ENCODE measurements at regions not wholly inside any gene's neighbourhood (a gene's known extent, or its start where the extent isn't known, plus 50 kb on each side); places are given as distances from the start of the nearest gene placed in this dataset.

DNA sequence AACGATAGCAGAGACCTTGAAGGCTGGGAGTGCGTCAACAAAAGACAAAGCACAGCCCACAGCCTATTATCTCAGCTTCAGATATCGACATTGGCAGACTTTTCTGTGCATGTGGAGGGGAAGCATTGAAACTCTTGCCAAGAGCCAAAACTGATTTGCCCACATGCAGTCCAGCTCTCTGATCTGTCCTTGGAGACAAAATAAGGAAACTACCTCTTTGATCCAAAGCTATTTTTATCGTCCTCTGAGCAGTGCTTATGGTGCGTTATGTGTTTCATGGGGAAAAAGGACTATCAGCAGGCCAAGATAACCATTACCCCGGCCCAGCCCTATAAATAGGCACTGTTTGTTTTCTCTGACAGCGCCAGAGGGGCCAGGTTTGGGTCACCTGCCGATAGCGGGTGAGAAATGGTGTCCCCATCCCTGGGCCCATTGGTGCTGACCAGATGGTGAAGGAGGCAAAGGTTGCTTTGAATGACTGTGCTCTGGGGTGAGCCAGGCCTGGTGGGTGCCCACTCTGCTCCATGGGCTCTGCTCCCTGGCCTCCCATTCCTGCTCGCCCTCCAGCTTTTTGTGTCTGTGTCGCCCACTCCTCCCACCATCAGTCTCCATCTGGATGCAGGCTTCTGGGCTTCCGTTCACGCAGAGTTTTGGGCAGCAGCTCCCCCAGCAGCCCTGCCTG is 176.1 kb upstream of the HS6ST1 start:
- no peaks in the 10 kb centered on the region for H3K4me1 ChIP-seq (ENCODE audit: control insufficient read depth, insufficient read depth, low read length, poor library complexity, severe bottlenecking)
- DNase-seq, result no peak

DNA sequence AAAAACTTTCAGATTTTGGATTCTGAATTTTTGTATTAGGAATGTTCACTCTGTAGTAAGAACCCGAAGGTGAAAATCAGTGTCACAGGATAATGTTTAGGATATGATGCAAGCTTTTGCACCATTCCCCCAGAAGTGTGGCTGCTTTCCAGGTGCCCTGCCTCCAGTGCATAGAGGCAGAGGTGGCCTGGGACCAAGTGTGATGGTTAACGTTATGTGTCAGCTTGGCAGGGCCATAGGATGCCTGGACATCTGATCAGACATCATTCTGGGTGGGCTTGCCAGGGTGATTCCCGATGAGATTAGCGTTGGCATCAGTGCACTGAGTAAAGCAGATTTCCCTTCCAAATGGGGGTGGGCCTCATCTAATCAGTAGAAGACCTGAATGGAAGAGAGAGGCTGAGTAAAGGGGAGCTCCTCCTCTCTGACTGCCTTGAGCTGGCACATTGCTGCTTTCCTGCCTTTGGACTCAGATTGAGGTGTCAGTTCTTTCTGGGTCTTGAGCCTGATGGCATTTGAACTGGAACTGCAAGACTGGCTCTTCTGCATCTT is 177.4 kb upstream of the HS6ST1 start:
- no peaks in the 10 kb centered on the region for H3K9me3 ChIP-seq (ENCODE audit: control insufficient read depth, low read length)
- no peak overlapping the region for H3K27ac ChIP-seq (ENCODE audit: insufficient read depth, low read length, poor library complexity, severe bottlenecking)
- no peaks in the 10 kb centered on the region for H3K36me3 ChIP-seq (ENCODE audit: control insufficient read depth, insufficient read depth, low read length)
- H3K4me1 ChIP-seq (ENCODE audit: control insufficient read depth, insufficient read depth, low read length, poor library complexity, severe bottlenecking), result no peaks in the 10 kb centered on the region
- no peaks in the 10 kb centered on the region for H3K27me3 ChIP-seq (replicated peaks; ENCODE audit: control insufficient read depth, insufficient read depth, low read length, poor library complexity, severe bottlenecking)
- DNase-seq, result no peak
- no peak overlapping the region for H3K4me3 ChIP-seq (ENCODE audit: insufficient read depth, low read depth, low read length, poor library complexity, severe bottlenecking)

More for the DNA sequence above, 176.1 kb upstream of the HS6ST1 start:
- Histone ChIP-seq H3K9me3 (ENCODE audit: control insufficient read depth, low read length) (no peaks in the 10 kb centered on the region), H3K4me3 (ENCODE audit: insufficient read depth, low read depth, low read length, poor library complexity, severe bottlenecking) (no peak overlapping the region), H3K36me3 (ENCODE audit: control insufficient read depth, insufficient read depth, low read length) (no peaks in the 10 kb centered on the region), H3K27ac (ENCODE audit: insufficient read depth, low read length, poor library complexity, severe bottlenecking) (no peak overlapping the region), H3K27me3 (replicated peaks; ENCODE audit: control insufficient read depth, insufficient read depth, low read length, poor library complexity, severe bottlenecking) (no peaks in the 10 kb centered on the region)

DNA sequence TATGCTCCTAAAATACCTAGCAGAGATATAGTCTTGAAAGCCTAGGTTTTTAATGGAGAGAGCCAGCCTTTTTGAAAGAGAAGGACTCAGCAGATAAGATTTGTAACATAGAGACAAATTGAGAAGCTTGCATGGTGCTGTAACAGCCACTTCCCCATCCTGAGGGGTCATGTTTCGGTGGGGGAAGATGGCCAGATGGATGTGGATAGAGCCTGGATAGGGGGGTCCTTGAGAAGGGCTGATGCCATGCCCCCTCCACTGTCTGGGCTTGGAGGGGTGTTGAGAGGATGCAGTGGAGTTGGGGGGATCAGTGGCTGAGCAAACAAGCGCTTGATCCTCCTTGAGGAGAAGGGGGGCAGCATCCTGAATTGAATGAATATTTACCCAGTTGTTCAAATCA is 178.0 kb upstream of the HS6ST1 start:
- Histone ChIP-seq H3K4me1 (ENCODE audit: control insufficient read depth, insufficient read depth, low read length, poor library complexity, severe bottlenecking) (no peaks in the 10 kb centered on the region), H3K27me3 (replicated peaks; ENCODE audit: control insufficient read depth, insufficient read depth, low read length, poor library complexity, severe bottlenecking) (no peaks in the 10 kb centered on the region)
- no peak for DNase-seq

DNA sequence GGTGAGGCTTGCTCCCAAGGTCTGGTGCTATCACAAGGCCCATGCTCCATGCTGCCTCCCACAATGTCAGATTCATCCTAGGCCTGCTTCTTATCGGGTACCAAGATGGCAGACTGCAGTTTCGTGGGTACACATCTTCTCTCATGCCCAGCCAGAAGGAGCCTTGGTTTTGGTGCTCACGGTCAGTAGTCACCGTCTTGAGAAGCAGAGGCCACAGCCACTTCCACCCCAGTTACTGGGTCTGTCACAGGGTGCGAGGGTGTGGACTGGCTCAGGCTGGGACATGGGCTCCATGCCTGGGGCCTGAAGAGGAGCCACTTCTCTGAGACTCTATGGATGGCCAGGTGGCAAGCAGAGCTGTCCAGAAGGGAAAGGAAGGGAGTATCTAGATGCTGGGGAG is 178.8 kb upstream of the HS6ST1 start:
- no peak overlapping the region for H3K27ac ChIP-seq (ENCODE audit: insufficient read depth, low read length, poor library complexity, severe bottlenecking)
- H3K36me3 ChIP-seq (ENCODE audit: control insufficient read depth, insufficient read depth, low read length), result no peaks in the 10 kb centered on the region
- no peak for DNase-seq
- no peak overlapping the region for H3K4me3 ChIP-seq (ENCODE audit: insufficient read depth, low read depth, low read length, poor library complexity, severe bottlenecking)
- H3K27me3 ChIP-seq (replicated peaks; ENCODE audit: control insufficient read depth, insufficient read depth, low read length, poor library complexity, severe bottlenecking), result no peaks in the 10 kb centered on the region
- no peaks in the 10 kb centered on the region for H3K9me3 ChIP-seq (ENCODE audit: control insufficient read depth, low read length)
- no peaks in the 10 kb centered on the region for H3K4me1 ChIP-seq (ENCODE audit: control insufficient read depth, insufficient read depth, low read length, poor library complexity, severe bottlenecking)

More for the DNA sequence above, 178.0 kb upstream of the HS6ST1 start:
- Histone ChIP-seq H3K36me3 (ENCODE audit: control insufficient read depth, insufficient read depth, low read length) (no peaks in the 10 kb centered on the region), H3K4me3 (ENCODE audit: insufficient read depth, low read depth, low read length, poor library complexity, severe bottlenecking) (no peak overlapping the region), H3K27ac (ENCODE audit: insufficient read depth, low read length, poor library complexity, severe bottlenecking) (no peak overlapping the region), H3K9me3 (ENCODE audit: control insufficient read depth, low read length) (no peaks in the 10 kb centered on the region)

DNA sequence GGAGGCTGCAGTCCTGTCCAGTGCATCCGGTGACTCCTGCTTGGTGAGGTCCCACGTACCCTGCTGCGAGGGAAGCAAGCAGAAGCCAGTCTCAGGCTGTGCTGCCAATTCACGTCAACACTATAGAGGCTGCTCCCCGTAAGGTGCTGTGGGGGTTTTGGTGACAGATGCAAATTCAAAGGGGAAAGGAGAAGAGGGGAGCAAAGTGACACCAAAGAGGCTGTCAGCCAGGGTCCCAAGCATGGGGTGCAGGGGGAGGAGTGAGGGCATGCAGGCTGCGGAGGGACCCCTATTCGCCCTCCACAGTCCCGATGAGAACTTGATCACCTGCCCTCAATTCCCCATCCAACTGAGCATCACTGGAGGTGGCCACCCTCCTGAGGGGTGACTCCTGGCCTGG is 179.4 kb upstream of the HS6ST1 start:
- Histone ChIP-seq H3K27ac (ENCODE audit: insufficient read depth, low read length, poor library complexity, severe bottlenecking) (no peak overlapping the region), H3K9me3 (ENCODE audit: control insufficient read depth, low read length) (no peaks in the 10 kb centered on the region), H3K4me1 (ENCODE audit: control insufficient read depth, insufficient read depth, low read length, poor library complexity, severe bottlenecking) (no peaks in the 10 kb centered on the region), H3K27me3 (replicated peaks; ENCODE audit: control insufficient read depth, insufficient read depth, low read length, poor library complexity, severe bottlenecking) (no peaks in the 10 kb centered on the region), H3K4me3 (ENCODE audit: insufficient read depth, low read depth, low read length, poor library complexity, severe bottlenecking) (no peak overlapping the region), H3K36me3 (ENCODE audit: control insufficient read depth, insufficient read depth, low read length) (no peaks in the 10 kb centered on the region)
- DNase-seq, result no peak

DNA sequence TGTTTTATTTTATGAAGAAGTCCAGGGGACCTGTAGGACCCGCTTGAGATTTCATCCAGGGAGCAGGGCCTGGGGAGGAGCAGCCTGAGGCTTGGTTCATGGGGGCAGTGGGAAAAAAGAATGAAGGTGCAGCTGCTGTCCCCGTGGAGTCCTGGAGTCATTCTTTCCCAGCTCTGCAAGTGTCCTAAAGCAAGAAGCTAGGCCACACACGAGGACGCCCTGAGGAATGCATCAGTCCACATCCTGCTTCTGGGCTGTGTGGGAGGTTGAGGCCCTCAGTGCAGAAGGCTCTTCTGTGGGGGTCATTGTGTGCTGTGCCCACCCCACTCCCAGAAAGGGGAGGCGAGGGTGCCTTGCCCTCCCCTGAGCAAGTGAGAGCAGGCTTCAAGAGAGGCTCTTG is 179.9 kb upstream of the HS6ST1 start:
- H3K27me3 ChIP-seq (replicated peaks; ENCODE audit: control insufficient read depth, insufficient read depth, low read length, poor library complexity, severe bottlenecking), result no peaks in the 10 kb centered on the region
- H3K4me1 ChIP-seq (ENCODE audit: control insufficient read depth, insufficient read depth, low read length, poor library complexity, severe bottlenecking), result no peaks in the 10 kb centered on the region
- H3K27ac ChIP-seq (ENCODE audit: insufficient read depth, low read length, poor library complexity, severe bottlenecking), result no peak overlapping the region
- H3K36me3 ChIP-seq (ENCODE audit: control insufficient read depth, insufficient read depth, low read length), result no peaks in the 10 kb centered on the region
- no peak overlapping the region for H3K4me3 ChIP-seq (ENCODE audit: insufficient read depth, low read depth, low read length, poor library complexity, severe bottlenecking)
- DNase-seq, result no peak
- H3K9me3 ChIP-seq (ENCODE audit: control insufficient read depth, low read length), result no peaks in the 10 kb centered on the region

DNA sequence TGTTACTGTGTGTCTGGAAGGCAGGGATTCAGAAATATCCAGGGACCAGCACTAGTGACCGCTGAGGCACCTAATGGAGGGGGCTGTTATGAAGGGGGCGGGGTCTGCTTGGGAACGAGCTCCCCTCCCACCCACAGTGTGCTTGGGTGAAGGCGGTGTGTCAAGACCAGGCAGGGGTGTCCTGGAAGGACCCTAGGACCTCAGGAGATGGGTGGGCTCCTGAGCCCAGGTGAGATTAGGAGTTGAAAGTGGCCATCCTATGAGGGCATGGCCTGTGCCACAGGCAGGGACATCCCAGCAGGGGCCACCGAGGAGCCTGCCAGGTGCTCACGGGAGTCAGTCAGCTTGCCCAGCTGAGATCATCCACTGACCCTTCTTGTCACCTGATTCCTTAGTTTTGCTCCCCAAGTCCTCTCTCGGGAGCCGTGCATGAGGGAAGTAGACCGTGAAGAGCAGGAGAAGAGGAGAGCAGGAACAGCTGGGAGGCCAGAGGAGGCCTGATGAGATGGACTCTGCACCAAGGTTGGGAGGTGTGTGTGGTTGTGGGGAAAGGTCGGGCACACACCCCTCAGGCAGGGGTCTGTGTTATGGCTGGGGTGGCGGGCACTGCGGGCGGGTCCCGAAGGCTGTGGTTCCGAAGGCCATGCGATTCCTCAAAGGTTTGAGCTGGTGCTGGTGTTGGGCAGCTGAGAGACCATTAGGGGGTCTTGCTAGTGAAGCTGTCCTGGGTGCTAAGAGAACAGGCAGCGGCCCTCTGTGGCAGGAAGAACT is 180.9 kb upstream of the HS6ST1 start:
- no peaks in the 10 kb centered on the region for H3K4me1 ChIP-seq (ENCODE audit: control insufficient read depth, insufficient read depth, low read length, poor library complexity, severe bottlenecking)
- DNase-seq, result no peak
- no peak overlapping the region for H3K27ac ChIP-seq (ENCODE audit: insufficient read depth, low read length, poor library complexity, severe bottlenecking)

DNA sequence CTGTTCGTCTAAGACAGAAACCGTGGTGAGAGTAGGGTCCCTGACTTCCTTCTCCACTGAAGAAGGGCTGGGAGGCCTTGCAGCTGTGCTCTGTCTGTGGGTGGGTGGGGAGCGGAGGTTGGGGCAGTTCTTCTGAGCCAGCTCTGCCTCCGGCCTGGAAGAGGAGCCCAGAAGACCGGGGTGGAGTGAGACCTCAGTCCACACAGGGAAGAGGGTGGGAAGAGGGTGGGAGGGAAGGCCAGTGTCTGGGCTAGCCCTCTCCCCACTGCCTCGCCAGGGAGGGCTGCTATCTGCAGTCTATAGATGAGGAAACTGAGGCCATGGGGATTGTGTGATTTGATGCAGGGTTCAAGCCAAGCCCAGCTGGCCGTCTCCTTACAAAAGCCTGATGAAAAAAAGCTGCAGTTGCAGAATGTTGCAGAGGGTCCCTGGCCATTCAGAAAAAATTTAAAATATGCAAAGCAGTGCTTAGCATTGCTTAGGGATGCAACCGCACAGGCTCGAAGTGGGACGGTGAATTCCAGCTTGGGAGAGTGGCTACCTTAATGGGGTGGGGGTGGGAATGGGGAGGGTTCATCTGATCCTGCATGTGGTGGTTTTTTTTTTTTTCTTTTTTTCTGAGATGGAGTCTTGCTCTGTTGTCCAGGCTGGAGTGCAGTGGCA is 181.6 kb upstream of the HS6ST1 start:
- no peak for DNase-seq
- no peak overlapping the region for H3K4me3 ChIP-seq (ENCODE audit: insufficient read depth, low read depth, low read length, poor library complexity, severe bottlenecking)
- H3K27ac ChIP-seq (ENCODE audit: insufficient read depth, low read length, poor library complexity, severe bottlenecking), result no peak overlapping the region
- H3K27me3 ChIP-seq (replicated peaks; ENCODE audit: control insufficient read depth, insufficient read depth, low read length, poor library complexity, severe bottlenecking), result no peaks in the 10 kb centered on the region
- no peaks in the 10 kb centered on the region for H3K36me3 ChIP-seq (ENCODE audit: control insufficient read depth, insufficient read depth, low read length)
- H3K9me3 ChIP-seq (ENCODE audit: control insufficient read depth, low read length), result no peaks in the 10 kb centered on the region
- H3K4me1 ChIP-seq (ENCODE audit: control insufficient read depth, insufficient read depth, low read length, poor library complexity, severe bottlenecking), result no peaks in the 10 kb centered on the region

More for the DNA sequence above, 180.9 kb upstream of the HS6ST1 start:
- H3K9me3 ChIP-seq (ENCODE audit: control insufficient read depth, low read length), result no peaks in the 10 kb centered on the region
- no peaks in the 10 kb centered on the region for H3K27me3 ChIP-seq (replicated peaks; ENCODE audit: control insufficient read depth, insufficient read depth, low read length, poor library complexity, severe bottlenecking)
- no peak overlapping the region for H3K4me3 ChIP-seq (ENCODE audit: insufficient read depth, low read depth, low read length, poor library complexity, severe bottlenecking)
- H3K36me3 ChIP-seq (ENCODE audit: control insufficient read depth, insufficient read depth, low read length), result no peaks in the 10 kb centered on the region

DNA sequence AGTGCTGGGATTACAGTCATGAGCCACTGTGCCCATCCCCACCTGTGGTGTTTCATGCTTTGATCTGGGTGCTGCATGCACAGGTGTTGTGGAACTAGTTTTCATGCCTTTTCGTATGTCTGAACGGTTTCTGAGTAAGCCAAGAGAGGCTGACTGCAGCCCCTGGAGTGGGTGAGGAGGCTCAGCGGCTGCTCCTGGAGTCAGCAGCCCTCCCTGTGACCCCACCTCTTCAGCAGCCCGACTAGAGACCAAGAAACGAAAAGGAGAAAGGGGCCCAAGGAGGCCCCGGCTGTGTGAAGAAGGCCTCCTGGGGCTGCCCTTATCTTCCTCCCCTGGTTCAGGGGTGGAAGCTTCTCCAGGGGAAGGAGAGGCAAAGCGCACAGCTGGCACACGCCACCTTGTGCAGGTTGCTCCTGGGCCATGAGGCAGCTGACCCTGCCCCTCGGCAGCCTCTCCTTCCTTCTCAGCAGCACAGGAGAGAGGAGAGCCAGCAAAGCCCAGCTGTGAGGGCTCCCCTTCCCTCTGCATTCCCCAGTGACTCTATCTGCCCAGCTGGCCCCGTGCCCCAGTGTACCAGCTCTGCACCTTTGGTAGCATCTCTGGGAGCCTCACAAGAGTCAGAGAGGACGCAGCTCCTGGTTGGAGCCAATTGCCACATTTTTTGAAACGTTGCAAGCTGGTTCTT is 182.5 kb upstream of the HS6ST1 start:
- Histone ChIP-seq H3K4me3 (ENCODE audit: insufficient read depth, low read depth, low read length, poor library complexity, severe bottlenecking) (no peak overlapping the region), H3K9me3 (ENCODE audit: control insufficient read depth, low read length) (no peaks in the 10 kb centered on the region), H3K27me3 (replicated peaks; ENCODE audit: control insufficient read depth, insufficient read depth, low read length, poor library complexity, severe bottlenecking) (no peaks in the 10 kb centered on the region), H3K4me1 (ENCODE audit: control insufficient read depth, insufficient read depth, low read length, poor library complexity, severe bottlenecking) (no peaks in the 10 kb centered on the region), H3K36me3 (ENCODE audit: control insufficient read depth, insufficient read depth, low read length) (no peaks in the 10 kb centered on the region), H3K27ac (ENCODE audit: insufficient read depth, low read length, poor library complexity, severe bottlenecking) (no peak overlapping the region)
- no peak for DNase-seq
